OCI-LY1 (cell line): ENCODE measurements at regions not wholly inside any gene's neighbourhood (a gene's known extent, or its start where the extent isn't known, plus 50 kb on each side); places are given as distances from the start of the nearest gene placed in this dataset.

Experiments used
- H2AFZ ChIP-seq: fragments of 200-600 bp; sonication (generic), shearing (Covaris generic); 2 replicates; pipeline ENCODE4 v1.6.0; 2014; ENCODE audit warnings: antibody characterized with exemption, mild to moderate bottlenecking, low read length
- H3F3A ChIP-seq: fragments of 200-600 bp; sonication (generic), shearing (Covaris generic); 2 replicates; pipeline ENCODE4 v1.6.0; 2014; ENCODE audit warnings: mild to moderate bottlenecking, antibody characterized with exemption, low read length, moderate library complexity; ENCODE audit not compliant: insufficient read depth
- H3K27ac ChIP-seq: fragments of 200-600 bp; sonication (generic); 2 replicates; pipeline ENCODE4 v1.5.1; 2014; ENCODE audit warnings: low read length, mixed run types, mild to moderate bottlenecking, low read depth; ENCODE audit not compliant: poor library complexity, severe bottlenecking
- H3K27me3 ChIP-seq: fragments of 200-600 bp; sonication (generic); 2 replicates; pipeline ENCODE4 v1.6.0; 2014; ENCODE audit warnings: antibody characterized with exemption, mild to moderate bottlenecking, low read length, moderate library complexity; ENCODE audit not compliant: insufficient read depth
- H3K36me3 ChIP-seq: fragments of 200-600 bp; sonication (generic); 2 replicates; pipeline ENCODE4 v1.6.1; 2014; ENCODE audit warnings: mild to moderate bottlenecking, antibody characterized with exemption, low read length, moderate library complexity, mixed read lengths; ENCODE audit not compliant: insufficient read depth
- H3K4me1 ChIP-seq: fragments of 200-600 bp; sonication (generic); 2 replicates; pipeline ENCODE4 v1.5.1; 2014; ENCODE audit warnings: mild to moderate bottlenecking, low read length, moderate library complexity; ENCODE audit not compliant: insufficient read depth, severe bottlenecking
- H3K4me2 ChIP-seq: fragments of 200-600 bp; sonication (generic), shearing (Covaris generic); 2 replicates; pipeline ENCODE4 v1.6.1; 2014; ENCODE audit warnings: low read length
- H3K4me3 ChIP-seq: fragments of 200-600 bp; sonication (generic); 2 replicates; pipeline ENCODE4 v1.5.1; 2014; ENCODE audit warnings: low read length, low read depth, mild to moderate bottlenecking, mixed read lengths; ENCODE audit not compliant: poor library complexity, severe bottlenecking
- H3K79me2 ChIP-seq: fragments of 200-600 bp; shearing (Covaris generic); 2 replicates; pipeline ENCODE4 v1.6.1; 2016; ENCODE audit warnings: mixed run types, low read length, mixed read lengths; ENCODE audit not compliant: insufficient read depth
- H3K9ac ChIP-seq: fragments of 200-600 bp; sonication (generic), shearing (Covaris generic); 2 replicates; pipeline ENCODE4 v1.6.1; 2014; ENCODE audit warnings: mild to moderate bottlenecking, low read length, mixed read lengths
- H3K9me2 ChIP-seq: fragments of 200-600 bp; sonication (generic), shearing (Covaris generic); 2 replicates; pipeline ENCODE4 v1.6.1; 2014; ENCODE audit warnings: low read depth, mild to moderate bottlenecking, low read length, mixed read lengths
- H3K9me3 ChIP-seq: fragments of 200-600 bp; shearing (Covaris generic); 2 replicates; pipeline ENCODE4 v1.6.1; 2014; ENCODE audit warnings: low read length, mixed read lengths
- H4K20me1 ChIP-seq: fragments of 200-600 bp; sonication (generic), shearing (Covaris generic); 2 replicates; pipeline ENCODE4 v1.6.0; 2016; ENCODE audit warnings: mild to moderate bottlenecking, low read length; ENCODE audit not compliant: insufficient read depth
- CTCF ChIP-seq: fragments of 200-600 bp; sonication (generic), shearing (Covaris generic); IDR thresholded peaks from 2 replicates; pipeline ENCODE4 v1.5.1; 2017; ENCODE audit warnings: mild to moderate bottlenecking, antibody characterized with exemption, low read length, moderate library complexity, mixed read lengths
- EZH2 ChIP-seq: fragments of 200-600 bp; sonication (generic), shearing (Covaris generic); IDR thresholded peaks from 2 replicates; pipeline ENCODE4 v1.8.0; 2017; ENCODE audit warnings: borderline replicate concordance, mixed run types, mild to moderate bottlenecking, antibody characterized with exemption, low read length, moderate library complexity, mixed read lengths

GRCh38 chr7:26457696-26458327 lies 166.2 kb downstream of the SNX10 start:
- TF ChIP-seq EZH2 (no peak), CTCF (no peak)
- no peaks in the 10 kb centered on the region for H3K36me3 ChIP-seq
- no peaks in the 10 kb centered on the region for H3K4me1 ChIP-seq
- H3F3A ChIP-seq: no peaks in the 10 kb centered on the region
- no peaks in the 10 kb centered on the region for H4K20me1 ChIP-seq
- H3K27ac ChIP-seq: no peak overlapping the region
- H3K9ac ChIP-seq: no peak overlapping the region
- no peak overlapping the region for H2AFZ ChIP-seq
- no peaks in the 10 kb centered on the region for H3K79me2 ChIP-seq
- H3K4me2 ChIP-seq: no peak overlapping the region
- no peaks in the 10 kb centered on the region for H3K27me3 ChIP-seq
- H3K9me3 ChIP-seq: no peaks in the 10 kb centered on the region
- H3K4me3 ChIP-seq: no peak overlapping the region
- H3K9me2 ChIP-seq: no peaks in the 10 kb centered on the region

GRCh38 chr7:26458466-26459145 lies 166.9 kb downstream of the SNX10 start:
- TF ChIP-seq CTCF (no peak), EZH2 (no peak)
- no peak overlapping the region for H3K4me2 ChIP-seq

GRCh38 chr7:26459540-26460193 lies 168.0 kb downstream of the SNX10 start:
- no peaks in the 10 kb centered on the region for H3K27me3 ChIP-seq

More at GRCh38 chr7:26458466-26459145, 166.9 kb downstream of the SNX10 start:
- Histone ChIP-seq H3K79me2 (no peaks in the 10 kb centered on the region), H3K9me3 (no peaks in the 10 kb centered on the region), H3K9me2 (no peaks in the 10 kb centered on the region), H3K27ac (no peak overlapping the region), H2AFZ (no peak overlapping the region), H3K27me3 (no peaks in the 10 kb centered on the region), H3K9ac (no peak overlapping the region), H3K36me3 (no peaks in the 10 kb centered on the region), H3F3A (no peaks in the 10 kb centered on the region), H3K4me1 (no peaks in the 10 kb centered on the region), H3K4me3 (no peak overlapping the region), H4K20me1 (no peaks in the 10 kb centered on the region)

More at GRCh38 chr7:26459540-26460193, 168.0 kb downstream of the SNX10 start:
- Histone ChIP-seq H2AFZ (no peak overlapping the region), H3K4me3 (no peak overlapping the region), H3K4me1 (no peaks in the 10 kb centered on the region), H3K4me2 (no peak overlapping the region), H3K9me3 (no peaks in the 10 kb centered on the region), H4K20me1 (no peaks in the 10 kb centered on the region), H3K79me2 (no peaks in the 10 kb centered on the region), H3F3A (no peaks in the 10 kb centered on the region), H3K9me2 (no peaks in the 10 kb centered on the region), H3K27ac (no peak overlapping the region), H3K9ac (no peak overlapping the region), H3K36me3 (no peaks in the 10 kb centered on the region)
- TF ChIP-seq EZH2: no peak
- TF ChIP-seq CTCF: no peak
